Activated naive CD8-positive, alpha-beta T cell treated with anti-CD3 and anti-CD28 coated beads, Interleukin-2, amount 50 U/mL, for 24 hours (primary cell): ENCODE measurements at regions not wholly inside any gene's neighbourhood (a gene's known extent, or its start where the extent isn't known, plus 50 kb on each side); places are given as distances from the start of the nearest gene placed in this dataset.

Experiments
- ATAC-seq: fragments of 150-1000 bp; cut with Tn5 transposase; one replicate; pipeline ENCODE4 v1.10.0; 2021
- DNase-seq: peaks from one replicate; pipeline ENCODE4 v3.0.0; 2021
- H3K27ac Mint-ChIP-seq: one replicate; pipeline ENCODE4 v1.8.0; 2021; ENCODE audit warnings: mild to moderate bottlenecking, mixed read lengths
- H3K27me3 Mint-ChIP-seq: one replicate; pipeline ENCODE4 v1.8.0; 2021; ENCODE audit warnings: mixed read lengths
- H3K36me3 Mint-ChIP-seq: one replicate; pipeline ENCODE4 v1.8.0; 2021; ENCODE audit warnings: low read depth, mixed read lengths
- H3K4me1 Mint-ChIP-seq: one replicate; pipeline ENCODE4 v1.8.0; 2021; ENCODE audit warnings: mixed read lengths
- H3K4me3 Mint-ChIP-seq: one replicate; pipeline ENCODE4 v1.8.0; 2021; ENCODE audit warnings: mild to moderate bottlenecking, moderate library complexity, mixed read lengths
- H3K9me3 Mint-ChIP-seq: one replicate; pipeline ENCODE4 v1.8.0; 2021; ENCODE audit warnings: mixed read lengths

- no peak overlapping the region for H3K4me3 Mint-ChIP-seq
- peaks cover 12% of the 10 kb centered on the region for H3K9me3 Mint-ChIP-seq
- ATAC-seq, result no peak
- H3K36me3 Mint-ChIP-seq, result no peaks in the 10 kb centered on the region
- no peak for DNase-seq
- H3K27me3 Mint-ChIP-seq, result no peaks in the 10 kb centered on the region
- H3K4me1 Mint-ChIP-seq, result no peaks in the 10 kb centered on the region
- no peak overlapping the region for H3K27ac Mint-ChIP-seq
These were observed 1155.3 kb downstream of the BRD1 start for GRCh38 chr22:48672387-48672786.

GRCh38 chr22:48670731-48671130, 1156.9 kb downstream of the BRD1 start:
- ATAC-seq, result no peak
- Mint-ChIP-seq H3K4me3 (no peak overlapping the region), H3K9me3 (peaks cover 12% of the 10 kb centered on the region), H3K4me1 (no peaks in the 10 kb centered on the region), H3K27me3 (no peaks in the 10 kb centered on the region), H3K36me3 (no peaks in the 10 kb centered on the region), H3K27ac (no peak overlapping the region)
- no peak for DNase-seq

GRCh38 chr22:48669986-48670716, 1157.5 kb downstream of the BRD1 start:
- Mint-ChIP-seq H3K4me3 (no peak overlapping the region), H3K9me3 (peaks cover 16% of the 10 kb centered on the region), H3K36me3 (no peaks in the 10 kb centered on the region)

GRCh38 chr22:48669226-48669625, 1158.4 kb downstream of the BRD1 start:
- Mint-ChIP-seq H3K27ac (no peak overlapping the region), H3K4me1 (no peaks in the 10 kb centered on the region), H3K4me3 (no peak overlapping the region), H3K36me3 (no peaks in the 10 kb centered on the region), H3K27me3 (no peaks in the 10 kb centered on the region), H3K9me3 (peaks cover 22% of the 10 kb centered on the region)
- ATAC-seq, result no peak
- DNase-seq, result no peak

More at GRCh38 chr22:48669986-48670716, 1157.5 kb downstream of the BRD1 start:
- no peak overlapping the region for H3K27ac Mint-ChIP-seq
- no peaks in the 10 kb centered on the region for H3K27me3 Mint-ChIP-seq
- no peaks in the 10 kb centered on the region for H3K4me1 Mint-ChIP-seq
- no peak for DNase-seq
- ATAC-seq, result no peak

DNA sequence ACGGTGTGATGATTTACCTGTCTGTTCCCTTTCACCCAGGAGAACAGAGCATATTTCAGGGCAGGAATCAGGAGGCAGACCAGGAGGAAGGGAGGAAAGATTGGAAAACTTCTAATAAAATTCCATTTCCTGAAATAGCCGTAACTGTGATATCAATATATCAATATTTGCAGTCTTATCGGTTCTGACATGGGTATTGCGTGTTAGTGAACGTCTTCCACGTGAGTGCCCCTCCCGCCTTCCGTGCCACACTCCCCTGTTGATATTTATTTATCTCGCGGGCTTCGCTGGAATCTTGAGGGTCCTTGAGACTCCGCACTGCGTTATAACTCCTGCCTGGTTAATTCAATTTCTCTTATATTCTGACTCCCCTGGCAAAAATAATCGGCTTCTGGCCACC, 1160.4 kb downstream of the BRD1 start:
- DNase-seq (no peak), ATAC-seq (no peak)
- no peak overlapping the region for H3K4me3 Mint-ChIP-seq
- peaks cover 17% of the 10 kb centered on the region for H3K9me3 Mint-ChIP-seq
- H3K36me3 Mint-ChIP-seq, result no peaks in the 10 kb centered on the region
- H3K27ac Mint-ChIP-seq, result no peak overlapping the region
- H3K4me1 Mint-ChIP-seq, result no peaks in the 10 kb centered on the region
- no peaks in the 10 kb centered on the region for H3K27me3 Mint-ChIP-seq

- DNase-seq (no peak), ATAC-seq (no peak)
- no peaks in the 10 kb centered on the region for H3K27me3 Mint-ChIP-seq
- H3K9me3 Mint-ChIP-seq, result peaks cover 14% of the 10 kb centered on the region
- H3K4me3 Mint-ChIP-seq, result no peak overlapping the region
- no peaks in the 10 kb centered on the region for H3K4me1 Mint-ChIP-seq
- no peaks in the 10 kb centered on the region for H3K36me3 Mint-ChIP-seq
- H3K27ac Mint-ChIP-seq, result no peak overlapping the region
These were observed 1161.1 kb downstream of the BRD1 start for GRCh38 chr22:48666620-48667019.

DNA sequence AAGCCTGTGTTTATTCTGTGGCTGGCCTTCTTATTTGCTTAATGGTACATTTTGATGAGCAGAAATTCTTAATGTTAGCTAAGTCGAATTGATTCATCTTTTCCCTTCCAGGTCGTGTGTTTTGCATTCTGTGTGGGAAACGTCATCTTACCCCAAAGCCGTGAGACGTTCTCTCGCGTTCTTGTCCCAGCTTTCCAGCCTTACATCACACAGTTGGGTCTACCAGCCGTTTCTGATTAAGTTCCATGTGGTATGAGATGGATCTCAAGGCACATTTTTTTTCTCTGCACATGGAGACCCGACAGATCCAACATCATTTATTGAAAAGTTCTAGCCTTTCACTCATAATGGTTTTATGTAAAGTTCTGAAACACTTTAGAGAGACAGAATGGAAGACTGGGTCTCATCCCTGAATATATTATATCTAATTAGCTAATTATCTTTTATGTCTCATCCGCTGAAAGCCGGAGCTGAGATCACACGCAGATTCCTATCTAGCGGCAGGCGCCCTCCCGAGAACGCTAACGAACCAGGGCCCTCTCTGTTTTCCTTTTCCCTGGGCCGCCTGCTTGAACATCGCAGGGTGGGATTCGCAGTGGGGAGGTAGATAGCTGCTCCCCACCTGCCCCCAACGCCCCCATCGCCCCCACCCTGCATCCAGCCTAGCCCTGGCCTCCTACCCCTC, 1162.2 kb downstream of the BRD1 start:
- no peaks in the 10 kb centered on the region for H3K4me1 Mint-ChIP-seq
- no peak overlapping the region for H3K27ac Mint-ChIP-seq
- no peak for DNase-seq
- no peak for ATAC-seq
- peaks cover 14% of the 10 kb centered on the region for H3K9me3 Mint-ChIP-seq
- no peak overlapping the region for H3K4me3 Mint-ChIP-seq
- H3K36me3 Mint-ChIP-seq, result no peaks in the 10 kb centered on the region
- H3K27me3 Mint-ChIP-seq, result no peaks in the 10 kb centered on the region

GRCh38 chr22:48664586-48664985, 1163.1 kb downstream of the BRD1 start:
- ATAC-seq (no peak), DNase-seq (no peak)
- Mint-ChIP-seq H3K27ac (no peak overlapping the region), H3K4me3 (no peak overlapping the region), H3K27me3 (no peaks in the 10 kb centered on the region), H3K4me1 (no peaks in the 10 kb centered on the region), H3K36me3 (no peaks in the 10 kb centered on the region), H3K9me3 (peaks cover 14% of the 10 kb centered on the region)

GRCh38 chr22:48663297-48663696, 1164.4 kb downstream of the BRD1 start:
- no peaks in the 10 kb centered on the region for H3K36me3 Mint-ChIP-seq
- no peak for DNase-seq
- no peak overlapping the region for H3K4me3 Mint-ChIP-seq
- no peaks in the 10 kb centered on the region for H3K4me1 Mint-ChIP-seq
- peaks cover 14% of the 10 kb centered on the region for H3K9me3 Mint-ChIP-seq
- H3K27me3 Mint-ChIP-seq, result no peaks in the 10 kb centered on the region
- no peak overlapping the region for H3K27ac Mint-ChIP-seq
- no peak for ATAC-seq

DNA sequence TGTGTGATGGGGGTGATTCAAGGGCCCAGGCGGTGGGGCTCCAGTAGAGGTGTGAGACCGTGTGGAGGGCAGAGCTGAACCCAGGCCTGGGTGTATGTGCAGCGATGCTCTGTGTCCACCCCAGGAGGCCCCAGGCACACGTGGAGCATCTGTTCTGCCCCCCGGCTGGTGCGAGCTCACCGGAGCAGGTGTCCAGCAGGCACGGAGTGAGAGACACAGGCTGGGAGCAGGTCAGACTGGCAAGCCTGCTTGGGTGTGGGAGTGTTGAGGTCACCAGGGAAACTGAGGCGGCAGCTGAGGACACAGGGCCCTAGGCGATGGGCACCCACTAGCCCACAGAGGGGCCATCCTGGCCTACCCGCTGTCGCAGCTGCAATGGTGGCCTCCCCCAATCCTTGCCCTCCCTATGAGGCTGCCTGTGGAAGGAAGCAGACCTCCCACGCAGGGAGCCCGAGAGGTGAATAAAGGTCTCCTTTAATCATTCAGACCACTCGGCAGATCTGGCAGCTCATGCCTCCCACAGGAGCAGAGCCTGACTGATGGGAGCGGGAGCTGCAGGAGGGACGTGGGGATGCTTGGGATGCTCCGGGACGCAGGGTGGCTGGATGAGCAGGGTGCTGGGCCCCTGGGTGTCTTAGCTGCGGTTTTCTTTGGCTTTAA, 1165.1 kb downstream of the BRD1 start:
- Mint-ChIP-seq H3K27ac (no peak overlapping the region), H3K4me1 (no peaks in the 10 kb centered on the region), H3K9me3 (peaks cover 14% of the 10 kb centered on the region), H3K27me3 (no peaks in the 10 kb centered on the region), H3K4me3 (no peak overlapping the region), H3K36me3 (no peaks in the 10 kb centered on the region)
- DNase-seq (no peak), ATAC-seq (no peak)

- no peak for DNase-seq
- ATAC-seq, result no peak
- Mint-ChIP-seq H3K4me1 (no peaks in the 10 kb centered on the region), H3K9me3 (peaks cover 14% of the 10 kb centered on the region), H3K4me3 (no peak overlapping the region), H3K36me3 (no peaks in the 10 kb centered on the region), H3K27me3 (no peaks in the 10 kb centered on the region), H3K27ac (no peak overlapping the region)
These were observed 1165.7 kb downstream of the BRD1 start for GRCh38 chr22:48661984-48662383.

- Mint-ChIP-seq H3K4me1 (no peaks in the 10 kb centered on the region), H3K27me3 (no peaks in the 10 kb centered on the region), H3K9me3 (peaks cover 14% of the 10 kb centered on the region), H3K27ac (no peak overlapping the region), H3K4me3 (no peak overlapping the region), H3K36me3 (no peaks in the 10 kb centered on the region)
- DNase-seq (no peak), ATAC-seq (no peak)
These were observed 1166.6 kb downstream of the BRD1 start for GRCh38 chr22:48660790-48661740.

DNA sequence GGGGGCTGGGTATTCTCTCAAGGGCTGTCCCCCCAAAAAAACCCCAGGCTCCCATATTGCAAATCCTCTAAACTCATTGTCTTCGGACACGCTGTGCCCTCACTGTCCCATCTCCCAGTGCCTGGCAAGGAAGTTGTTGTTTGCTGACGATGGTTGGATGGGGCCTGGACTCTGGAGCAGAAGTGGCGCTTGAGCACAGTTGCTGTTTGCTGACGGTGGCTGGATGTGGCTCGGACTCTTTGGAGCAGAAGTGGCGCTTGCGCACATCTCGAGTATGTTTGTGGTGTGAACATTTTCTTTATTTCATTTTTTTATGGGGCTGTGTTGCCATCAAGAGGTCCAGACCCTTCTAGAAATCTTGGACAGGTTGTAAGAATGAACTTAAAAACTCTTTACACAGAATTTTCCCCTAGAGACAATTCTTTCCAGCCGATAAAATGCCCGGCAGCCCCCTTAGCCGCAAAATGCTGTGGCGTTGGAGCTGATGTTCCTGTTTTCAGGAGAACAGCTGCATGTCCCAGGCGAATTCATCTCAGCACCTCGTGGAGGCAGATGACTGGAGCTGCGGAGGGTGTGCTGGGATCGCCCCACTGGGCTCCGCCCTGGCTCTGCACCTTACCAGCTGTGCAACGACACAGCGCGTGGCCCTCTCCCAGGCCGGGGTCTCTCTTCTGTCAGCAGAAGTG, 1167.4 kb downstream of the BRD1 start:
- Mint-ChIP-seq H3K36me3 (no peaks in the 10 kb centered on the region), H3K4me1 (no peaks in the 10 kb centered on the region), H3K9me3 (peaks cover 11% of the 10 kb centered on the region), H3K27ac (no peak overlapping the region), H3K4me3 (no peak overlapping the region), H3K27me3 (no peaks in the 10 kb centered on the region)
- no peak for DNase-seq
- ATAC-seq, result no peak
